HG03342 (cell line): ENCODE measurements at regions not wholly inside any gene's neighbourhood (a gene's known extent, or its start where the extent isn't known, plus 50 kb on each side); places are given as distances from the start of the nearest gene placed in this dataset.

Experiments used
- ATAC-seq: cut with Tn5 transposase; IDR thresholded peaks from one replicate; pipeline ENCODE4 v1.9.1; 2021; ENCODE audit warnings: mild to moderate bottlenecking, moderate library complexity; ENCODE audit not compliant: unreplicated experiment

DNA sequence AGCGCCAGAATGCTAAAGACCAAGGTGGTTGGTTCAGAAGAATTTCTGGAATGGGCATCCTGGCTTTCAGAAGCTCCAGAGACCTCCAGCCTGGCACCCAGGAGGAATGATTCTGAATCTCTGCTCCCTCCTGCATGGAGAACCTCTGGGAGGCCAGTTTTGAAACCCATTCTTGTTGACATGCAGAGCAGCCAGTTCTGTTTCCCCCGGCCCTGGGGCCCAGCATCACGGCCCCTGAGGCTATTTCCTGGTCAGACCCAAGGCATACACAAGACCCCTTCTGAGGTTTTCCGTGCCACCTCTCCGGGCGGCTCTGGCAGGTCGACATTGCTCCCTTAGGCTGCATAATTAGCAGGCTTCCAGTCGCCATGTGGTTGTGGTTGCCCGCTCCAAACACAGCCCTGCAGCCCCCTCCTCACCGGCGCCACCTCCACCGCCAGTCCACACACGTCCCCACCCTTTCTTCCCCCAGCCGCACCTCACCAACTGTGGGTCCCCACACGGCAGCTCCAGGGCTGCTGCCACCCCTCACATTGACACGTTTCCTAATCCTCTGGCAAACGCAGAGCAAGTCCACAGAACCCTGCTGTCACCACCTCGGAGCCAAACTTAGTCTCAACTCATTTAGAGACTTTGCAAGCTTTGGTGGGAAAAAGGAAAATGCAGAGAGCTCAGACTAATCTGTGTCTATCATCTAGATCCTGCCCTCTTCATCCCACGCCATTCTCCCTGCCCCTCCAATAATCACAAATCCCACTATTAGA lies 367.1 kb downstream of the SOX9 start:
- ATAC-seq, result no peak

DNA sequence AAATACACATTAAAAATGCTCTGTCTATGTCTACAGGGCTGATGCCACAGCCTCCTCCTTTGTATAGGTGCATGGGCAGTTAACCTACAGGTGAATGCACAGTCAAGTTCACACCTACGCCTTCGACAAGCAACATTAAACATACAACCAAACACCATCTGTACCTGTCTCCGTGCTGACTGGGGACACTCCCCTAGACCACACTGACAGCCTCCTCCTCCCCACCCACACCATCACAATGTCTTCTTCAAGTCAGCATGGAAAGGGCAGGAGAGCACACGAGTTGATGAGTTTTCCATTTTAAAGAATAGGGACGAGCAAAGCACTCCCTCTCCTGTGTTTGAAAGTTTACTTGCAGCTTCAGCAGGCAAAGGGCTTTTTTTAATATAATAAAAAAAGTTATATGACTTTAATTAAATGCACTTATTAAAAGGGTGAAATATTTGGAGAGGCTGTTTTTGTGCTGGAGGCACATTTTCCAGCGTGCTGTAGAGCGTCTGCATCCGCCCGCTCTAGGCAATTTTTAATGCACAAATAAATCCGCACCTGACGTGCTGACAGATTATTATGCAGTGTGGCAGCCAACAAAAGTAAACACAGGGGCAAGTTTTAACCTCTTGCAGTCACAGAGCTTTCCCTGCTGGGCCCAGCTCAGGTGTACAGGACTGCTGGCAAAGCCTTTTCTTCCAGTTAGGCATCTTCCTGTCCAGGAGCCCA lies 367.9 kb downstream of the SOX9 start:
- ATAC-seq, result no peak

GRCh38 chr17:72489272-72489641 lies 368.4 kb downstream of the SOX9 start:
- no peak for ATAC-seq

DNA sequence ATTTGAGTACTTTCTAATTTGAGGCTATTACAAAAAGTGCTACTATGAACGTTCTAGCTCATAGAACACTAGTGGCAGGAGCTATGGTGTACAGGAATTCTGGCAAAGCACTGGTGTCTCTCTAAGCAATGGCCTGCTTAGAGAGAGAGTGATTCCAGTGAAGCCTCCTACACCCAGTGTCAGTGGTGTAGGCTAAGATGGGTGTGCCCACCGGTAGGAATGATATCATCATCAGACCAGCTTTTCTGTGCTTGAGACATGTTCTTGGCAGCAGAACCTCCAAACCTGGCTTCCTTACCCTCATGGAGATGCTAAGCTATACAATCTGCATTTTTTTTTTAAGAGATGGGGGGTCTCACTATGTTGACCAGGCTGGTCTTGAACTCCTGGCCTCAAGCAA lies 370.3 kb downstream of the SOX9 start:
- no peak for ATAC-seq

- no peak for ATAC-seq
Observed at GRCh38 chr17:72492494-72492893, 371.7 kb downstream of the SOX9 start.

DNA sequence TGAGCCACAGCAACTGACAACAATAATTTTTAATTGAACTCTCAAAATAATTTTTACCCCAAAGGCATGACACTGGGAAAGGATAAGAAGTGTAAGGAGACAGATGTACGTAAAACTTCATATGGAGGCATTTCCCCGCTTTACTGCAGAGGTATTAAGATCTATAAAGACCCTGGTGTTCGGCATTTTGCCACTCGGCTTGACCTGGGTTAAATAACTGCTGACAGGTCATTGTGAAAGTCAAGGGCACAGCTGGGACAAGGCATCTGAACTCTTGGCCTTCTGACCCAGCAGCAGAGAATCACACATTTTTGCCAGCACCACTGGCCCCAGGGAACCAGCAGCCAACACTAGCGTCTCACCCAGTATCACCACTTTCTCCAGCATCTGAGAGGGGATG lies 372.1 kb downstream of the SOX9 start:
- no peak for ATAC-seq

DNA sequence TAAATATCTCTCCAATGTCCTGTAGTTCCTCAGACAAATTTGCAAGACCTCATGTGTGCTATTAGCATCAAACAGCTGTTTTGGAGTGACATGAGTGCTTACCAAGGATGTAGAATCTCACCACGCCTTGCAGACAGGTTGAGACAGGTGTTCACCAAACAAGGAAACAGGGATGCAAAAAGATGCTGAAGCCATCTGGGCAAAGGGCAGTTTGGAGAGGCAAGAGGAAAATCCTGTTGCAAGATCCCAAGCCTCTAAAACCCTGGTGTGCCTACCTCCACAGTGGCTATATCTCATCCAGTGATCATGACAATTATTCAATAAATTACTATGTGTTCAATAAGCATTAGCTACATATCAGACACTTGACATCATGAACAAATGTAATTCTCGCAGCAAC lies 373.7 kb downstream of the SOX9 start:
- ATAC-seq, result no peak

- ATAC-seq, result no peak
Observed at GRCh38 chr17:72496461-72496860, 375.6 kb downstream of the SOX9 start.

- no peak for ATAC-seq
Observed at GRCh38 chr17:72497915-72498314, 377.1 kb downstream of the SOX9 start.

DNA sequence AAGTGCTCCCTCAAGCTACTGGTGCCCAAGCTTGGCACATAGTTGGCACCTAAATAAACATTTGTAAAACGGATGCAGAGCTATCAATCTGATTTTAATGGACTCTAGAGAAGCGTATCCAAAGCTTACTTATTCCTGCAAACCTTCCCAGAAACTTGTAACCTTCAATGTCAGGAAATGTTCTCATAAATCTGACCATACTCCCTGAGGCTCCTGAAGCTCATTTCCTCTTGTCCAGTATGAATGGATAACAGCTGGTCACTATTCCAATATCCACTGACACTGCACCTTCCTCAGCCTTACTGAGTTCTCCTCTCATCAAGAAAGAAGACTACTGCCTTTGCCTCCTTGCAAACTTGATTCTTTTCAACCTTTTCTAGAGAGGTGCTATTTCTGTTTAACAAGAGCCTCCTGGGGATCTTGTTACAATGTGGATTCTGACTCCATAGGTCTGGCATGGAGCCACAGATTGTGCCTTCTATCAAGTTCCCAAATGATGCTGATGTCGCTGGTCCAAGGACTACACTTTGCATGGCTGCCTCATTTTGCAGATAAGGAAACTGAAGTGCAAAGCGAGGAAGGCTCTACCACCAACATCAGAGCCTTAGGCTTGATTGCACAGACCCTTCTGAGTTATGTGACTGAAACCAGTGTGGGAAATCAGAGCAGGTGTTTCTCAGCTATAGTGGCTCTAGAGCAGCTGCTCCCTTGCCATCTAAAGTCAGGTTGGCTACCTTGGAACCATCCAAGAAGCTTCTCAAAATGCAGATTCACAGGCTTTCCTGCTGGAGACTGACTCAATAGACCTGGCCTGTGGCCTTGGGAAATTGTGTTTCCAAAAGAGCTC lies 377.8 kb downstream of the SOX9 start:
- peak; percentile 74 for ATAC-seq

- no peak for ATAC-seq
Observed at GRCh38 chr17:72501404-72502370, 380.9 kb downstream of the SOX9 start.

DNA sequence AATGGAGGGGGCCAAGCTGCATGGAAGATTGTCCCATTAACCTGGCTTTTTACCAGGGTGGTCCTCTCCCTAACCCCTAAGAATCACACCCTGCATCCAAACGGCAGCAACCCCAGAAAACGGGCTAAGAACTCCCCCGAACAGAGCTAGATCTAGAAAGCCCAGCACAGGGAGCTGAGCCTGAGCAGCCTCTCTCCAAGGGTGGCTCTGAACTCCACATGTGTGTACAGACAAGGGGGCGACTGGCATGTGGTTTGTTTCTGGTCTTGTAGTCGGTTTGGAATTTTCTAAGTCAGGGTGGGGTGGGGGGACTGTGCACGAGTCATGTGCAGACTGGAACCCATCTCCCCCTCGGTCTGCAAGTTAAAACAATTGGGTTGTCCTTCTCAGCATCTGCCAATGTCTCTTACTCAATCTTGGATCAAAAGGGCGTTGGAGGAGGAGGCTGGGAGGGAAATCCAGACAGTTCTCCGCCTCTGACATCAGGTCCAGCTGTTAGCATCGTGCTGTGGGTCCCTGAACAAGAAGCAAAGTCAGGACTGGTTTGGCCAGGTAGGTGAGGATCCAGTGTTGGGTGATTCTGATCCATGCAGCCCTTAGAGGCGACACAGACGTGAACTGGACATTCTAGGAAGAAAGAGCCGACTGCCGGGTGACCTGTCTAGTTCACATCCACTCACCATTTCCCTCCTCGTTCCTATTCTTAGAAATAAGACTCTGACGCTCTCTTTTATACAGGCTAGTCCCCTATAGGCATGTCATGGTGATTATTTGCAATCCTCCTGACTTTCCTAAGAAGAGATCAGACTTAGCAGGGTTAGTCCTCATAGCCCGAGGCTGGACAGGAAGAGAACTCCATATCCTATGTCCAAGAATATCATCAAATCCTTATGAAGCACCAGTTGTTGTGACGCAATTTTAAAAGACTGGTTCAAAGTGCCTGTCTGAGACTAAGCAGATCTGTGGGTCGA lies 381.8 kb downstream of the SOX9 start:
- ATAC-seq, result no peak

DNA sequence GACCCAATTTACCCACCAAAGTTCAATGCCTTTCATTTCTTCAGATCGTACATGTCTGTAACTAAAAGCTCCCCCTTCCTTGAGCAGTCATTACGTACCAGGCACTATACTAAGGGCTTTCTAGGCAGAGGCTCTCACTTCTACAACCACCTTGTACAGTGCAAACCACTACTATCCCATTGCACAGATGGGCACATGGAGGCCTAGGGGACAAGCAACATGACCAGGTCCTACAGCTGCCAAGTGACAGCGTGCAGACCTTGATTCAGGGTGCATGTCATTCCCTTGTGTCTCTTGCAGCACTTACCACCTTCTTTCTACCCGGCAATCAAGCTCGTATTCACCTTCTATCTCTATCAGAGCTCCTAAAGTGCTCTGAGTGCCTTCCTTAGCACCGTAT lies 382.7 kb downstream of the SOX9 start:
- ATAC-seq, result no peak

DNA sequence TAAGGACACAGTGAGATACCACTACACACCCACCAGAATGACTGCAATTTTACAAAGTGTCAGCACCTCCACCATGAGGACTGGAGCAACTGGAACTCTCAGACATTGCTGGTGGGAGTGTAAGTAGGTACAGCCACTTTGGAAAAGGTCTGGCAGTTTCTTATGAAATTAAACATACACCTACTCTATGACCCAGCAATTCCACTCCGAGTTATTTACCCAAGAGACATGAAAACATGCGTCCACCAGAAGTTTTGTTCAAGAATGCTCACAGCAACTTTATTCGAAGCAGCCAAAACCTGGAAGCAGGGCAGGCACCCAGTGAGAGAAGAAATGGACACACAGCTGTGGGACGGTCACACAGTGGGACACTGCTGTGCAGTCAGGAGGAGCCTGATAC lies 384.0 kb downstream of the SOX9 start:
- ATAC-seq, result no peak

DNA sequence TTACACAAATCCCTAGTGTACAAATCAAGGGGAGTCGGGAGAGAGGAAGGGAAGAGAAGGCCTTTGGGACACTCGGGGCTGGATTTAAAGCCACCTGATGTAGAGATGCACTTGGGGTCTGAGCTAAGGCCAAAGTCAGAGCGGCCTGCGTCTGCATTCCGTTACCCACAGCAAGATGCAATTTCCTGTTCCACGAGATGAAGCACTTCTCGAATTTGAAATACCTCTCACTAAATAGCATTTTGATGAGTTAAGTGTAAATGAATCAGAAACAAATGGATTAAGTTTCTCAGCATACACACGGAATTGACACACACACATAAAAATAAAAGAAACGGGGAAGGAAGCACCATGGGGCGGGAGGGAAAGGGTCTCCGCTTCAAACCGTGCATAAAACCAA lies 386.0 kb downstream of the SOX9 start:
- no peak for ATAC-seq

DNA sequence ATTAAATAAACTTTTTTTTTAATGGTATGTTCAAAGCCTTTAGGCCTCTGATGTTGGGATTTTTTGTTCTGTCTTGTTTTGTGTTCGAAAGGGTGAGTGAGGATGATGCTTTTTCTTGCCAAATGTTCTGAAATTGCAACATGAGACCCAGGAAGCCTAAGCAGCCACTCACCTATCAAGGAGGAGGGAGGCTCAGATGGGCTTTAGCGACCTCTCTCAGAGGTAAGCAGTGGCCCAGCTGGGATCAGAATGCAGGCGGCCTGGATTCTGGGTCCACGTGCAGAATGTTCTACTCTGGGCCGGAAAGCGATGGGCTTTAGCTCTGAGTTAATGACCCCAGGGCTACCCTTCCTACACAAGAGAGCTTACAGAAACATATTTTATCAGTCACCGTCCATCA lies 386.6 kb downstream of the SOX9 start:
- ATAC-seq, result no peak

- peak; percentile 54 for ATAC-seq
Observed at GRCh38 chr17:72510351-72511016, 389.7 kb downstream of the SOX9 start.

GRCh38 chr17:72511242-72511641 lies 390.4 kb downstream of the SOX9 start:
- no peak for ATAC-seq

- no peak for ATAC-seq
Observed at GRCh38 chr17:72511874-72512273, 391.1 kb downstream of the SOX9 start.
